ENCODE measurements at regions not wholly inside any gene's neighbourhood (a gene's known extent, or its start where the extent isn't known, plus 50 kb on each side); places are given as distances from the start of the nearest gene placed in this dataset.

DNA sequence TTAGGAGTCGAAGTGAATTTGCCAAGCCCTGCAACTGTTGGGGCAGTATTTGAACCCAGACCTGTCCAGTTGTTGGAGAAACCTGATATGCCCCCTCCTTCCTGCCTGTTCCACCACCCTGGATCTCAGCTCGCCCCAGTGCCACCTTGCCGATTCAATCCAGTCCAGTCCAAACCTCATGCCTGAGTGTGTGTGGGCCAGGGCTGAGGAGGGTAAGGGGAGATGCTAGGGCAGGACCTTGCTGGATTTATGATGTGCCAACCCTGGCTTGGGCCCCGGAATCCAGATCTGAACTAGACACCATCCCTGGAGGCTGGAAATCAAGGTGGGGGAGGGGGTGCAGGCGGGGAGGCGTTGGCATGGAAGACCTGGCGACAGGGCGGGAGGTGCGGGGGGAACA, 98.9 kb upstream of the WNT4 start:
- TF ChIP-seq, protein P1, sequence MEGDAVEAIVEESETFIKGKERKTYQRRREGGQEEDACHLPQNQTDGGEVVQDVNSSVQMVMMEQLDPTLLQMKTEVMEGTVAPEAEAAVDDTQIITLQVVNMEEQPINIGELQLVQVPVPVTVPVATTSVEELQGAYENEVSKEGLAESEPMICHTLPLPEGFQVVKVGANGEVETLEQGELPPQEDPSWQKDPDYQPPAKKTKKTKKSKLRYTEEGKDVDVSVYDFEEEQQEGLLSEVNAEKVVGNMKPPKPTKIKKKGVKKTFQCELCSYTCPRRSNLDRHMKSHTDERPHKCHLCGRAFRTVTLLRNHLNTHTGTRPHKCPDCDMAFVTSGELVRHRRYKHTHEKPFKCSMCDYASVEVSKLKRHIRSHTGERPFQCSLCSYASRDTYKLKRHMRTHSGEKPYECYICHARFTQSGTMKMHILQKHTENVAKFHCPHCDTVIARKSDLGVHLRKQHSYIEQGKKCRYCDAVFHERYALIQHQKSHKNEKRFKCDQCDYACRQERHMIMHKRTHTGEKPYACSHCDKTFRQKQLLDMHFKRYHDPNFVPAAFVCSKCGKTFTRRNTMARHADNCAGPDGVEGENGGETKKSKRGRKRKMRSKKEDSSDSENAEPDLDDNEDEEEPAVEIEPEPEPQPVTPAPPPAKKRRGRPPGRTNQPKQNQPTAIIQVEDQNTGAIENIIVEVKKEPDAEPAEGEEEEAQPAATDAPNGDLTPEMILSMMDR (IDR thresholded peaks at IDR 0.05; ENCODE audit: insufficient read depth, low read length, severe bottlenecking), result no peak
- FAIRE-seq, result no peak
- Histone ChIP-seq H3K4me3 (ENCODE audit: low read depth, low read length) (no peak overlapping the region), H3K36me3 (ENCODE audit: control insufficient read depth, insufficient read depth, low read length) (no peaks in the 10 kb centered on the region), H3K27me3 (ENCODE audit: control insufficient read depth, insufficient read depth, low read length) (peaks cover 3% of the 10 kb centered on the region)
- DNase-seq (ENCODE audit: low read depth), result no peak

DNA sequence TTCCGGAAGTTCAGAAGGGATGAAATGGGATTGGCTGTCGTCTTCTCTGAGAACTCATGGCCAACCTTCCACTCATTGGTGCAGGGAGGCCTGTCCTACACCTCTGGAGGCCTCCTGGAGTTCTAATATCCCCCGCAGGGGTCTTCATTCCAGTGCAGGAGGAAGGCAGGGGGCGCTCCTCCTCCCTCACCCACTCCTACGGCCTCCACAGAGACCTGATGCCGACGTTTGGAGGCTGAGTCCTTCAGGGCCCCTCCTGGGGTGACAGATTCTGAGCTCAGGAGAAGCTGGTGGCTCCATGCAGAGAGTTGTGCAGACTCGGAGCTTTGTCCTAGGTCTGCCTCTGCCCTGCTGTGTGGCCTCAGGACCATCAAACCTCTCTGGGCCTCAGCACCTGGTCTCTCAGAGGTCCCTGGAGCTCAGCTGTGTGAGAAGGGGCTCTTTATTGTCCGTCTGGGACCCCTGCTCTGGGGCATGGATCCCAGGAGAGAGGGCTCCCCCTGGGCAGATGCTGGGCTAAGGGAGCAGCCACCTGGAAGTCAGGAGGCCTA, 102.3 kb upstream of the WNT4 start:
- FAIRE-seq (no peak), DNase-seq (ENCODE audit: low read depth) (no peak)
- H3K36me3 ChIP-seq (ENCODE audit: control insufficient read depth, insufficient read depth, low read length), result no peaks in the 10 kb centered on the region
- H3K27me3 ChIP-seq (ENCODE audit: control insufficient read depth, insufficient read depth, low read length), result peaks cover 7% of the 10 kb centered on the region
- no peak overlapping the region for H3K4me3 ChIP-seq (ENCODE audit: low read depth, low read length)
- TF ChIP-seq, protein P1 (IDR thresholded peaks at IDR 0.05; ENCODE audit: insufficient read depth, low read length, severe bottlenecking), result no peak

DNA sequence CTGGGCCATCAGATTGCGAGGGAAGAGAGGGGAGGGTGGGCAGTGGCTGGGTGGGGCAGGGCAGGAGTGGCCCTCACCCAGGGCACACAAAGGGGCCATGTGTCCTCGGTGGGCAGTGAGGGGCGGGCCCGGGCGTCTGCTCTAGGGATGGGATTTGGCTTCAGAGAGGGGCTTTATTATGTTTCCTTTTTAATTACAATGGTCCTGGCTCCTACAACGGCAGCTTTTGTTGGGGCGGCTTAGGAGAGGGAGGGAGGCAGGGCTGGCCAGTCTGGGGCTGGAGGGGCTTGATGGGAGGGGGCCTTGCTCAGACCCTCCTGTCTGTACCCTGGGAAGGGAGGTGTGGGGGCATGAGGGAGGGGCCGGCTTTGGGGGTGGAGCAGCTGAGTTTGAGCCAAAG, 102.8 kb upstream of the WNT4 start:
- peaks cover 7% of the 10 kb centered on the region for H3K27me3 ChIP-seq (ENCODE audit: control insufficient read depth, insufficient read depth, low read length)
- no peaks in the 10 kb centered on the region for H3K36me3 ChIP-seq (ENCODE audit: control insufficient read depth, insufficient read depth, low read length)
- FAIRE-seq (no peak), DNase-seq (ENCODE audit: low read depth) (no peak)
- TF ChIP-seq, protein P1 (IDR thresholded peaks at IDR 0.05; ENCODE audit: insufficient read depth, low read length, severe bottlenecking), result no peak
- no peak overlapping the region for H3K4me3 ChIP-seq (ENCODE audit: low read depth, low read length)

DNA sequence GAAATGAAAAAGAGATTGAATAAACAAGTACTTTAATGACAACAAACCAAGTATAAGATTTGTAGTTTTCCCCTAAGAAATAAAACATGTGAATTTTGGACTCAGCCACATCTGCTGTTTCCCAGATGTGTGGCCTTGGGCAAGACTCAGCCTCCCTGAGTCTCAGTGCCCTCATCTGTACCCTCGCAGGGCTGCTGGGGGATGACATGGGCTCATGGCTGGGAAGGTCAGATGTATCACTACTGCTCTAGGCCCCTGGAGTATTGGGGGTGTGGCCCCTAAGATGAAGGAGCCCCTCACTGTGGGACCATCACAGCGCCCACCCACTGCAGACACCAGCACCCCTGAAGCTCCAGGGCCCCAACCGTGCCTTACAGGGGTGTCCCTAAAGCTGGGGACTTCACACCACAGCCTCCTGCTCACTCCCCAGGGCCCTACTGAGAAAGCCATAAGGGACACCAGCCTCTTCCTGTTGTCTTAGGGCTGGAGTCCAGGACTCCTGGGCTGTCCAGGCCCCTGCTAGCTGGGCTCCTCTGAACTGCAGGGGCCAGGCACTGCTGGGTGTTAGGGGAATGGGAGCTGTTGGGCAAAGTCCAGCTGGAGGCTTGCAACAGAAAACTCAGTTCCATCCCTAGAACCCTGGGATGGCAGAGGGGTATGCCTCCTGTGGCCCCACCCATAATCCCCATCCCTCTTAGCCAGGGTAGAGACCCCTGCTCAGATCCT, 104.0 kb upstream of the WNT4 start:
- Histone ChIP-seq H3K36me3 (ENCODE audit: control insufficient read depth, insufficient read depth, low read length) (no peaks in the 10 kb centered on the region), H3K4me3 (ENCODE audit: low read depth, low read length) (no peak overlapping the region), H3K27me3 (ENCODE audit: control insufficient read depth, insufficient read depth, low read length) (peaks cover 7% of the 10 kb centered on the region)
- FAIRE-seq (no peak), DNase-seq (ENCODE audit: low read depth) (no peak)
- TF ChIP-seq, protein P1 (IDR thresholded peaks at IDR 0.05; ENCODE audit: insufficient read depth, low read length, severe bottlenecking), result no peak

DNA sequence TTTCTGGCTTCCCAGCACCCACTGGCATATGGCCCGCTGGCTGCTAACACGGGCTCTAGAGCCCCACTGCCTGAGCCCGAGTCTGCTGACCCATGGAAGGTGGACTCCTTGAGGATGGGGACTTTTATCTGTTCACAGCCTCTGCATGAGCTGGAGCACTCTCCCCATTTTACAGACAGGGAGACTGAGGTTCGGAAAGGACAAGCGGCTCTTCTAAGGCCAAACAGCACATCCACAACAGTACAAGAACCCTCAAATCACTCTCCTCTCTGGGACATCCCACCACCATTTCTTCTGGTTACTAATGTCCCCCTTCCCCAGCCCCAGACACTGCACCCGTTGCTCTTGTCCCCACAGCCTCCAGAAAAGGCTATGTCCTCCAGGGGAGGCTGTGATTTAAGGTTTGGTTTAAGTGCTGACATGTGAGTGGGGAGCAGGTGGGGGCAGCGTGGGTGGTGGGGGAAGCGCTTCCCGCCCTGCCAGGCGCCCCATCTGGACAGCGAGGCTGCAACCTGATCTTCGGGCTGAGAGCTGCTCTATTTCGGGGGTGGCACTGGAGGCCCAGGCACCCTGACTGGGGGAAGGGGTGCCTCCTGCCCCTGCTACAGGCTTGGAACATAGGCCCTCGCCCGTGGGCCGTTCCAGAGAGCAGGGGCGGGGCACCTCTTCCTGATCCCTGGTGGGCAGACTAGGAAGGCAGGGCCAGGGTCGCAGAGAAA, 104.8 kb upstream of the WNT4 start:
- no peak for FAIRE-seq
- H3K36me3 ChIP-seq (ENCODE audit: control insufficient read depth, insufficient read depth, low read length), result no peaks in the 10 kb centered on the region
- no peak for DNase-seq (ENCODE audit: low read depth)
- TF ChIP-seq, protein P1 (IDR thresholded peaks at IDR 0.05; ENCODE audit: insufficient read depth, low read length, severe bottlenecking), result no peak
- no peak overlapping the region for H3K4me3 ChIP-seq (ENCODE audit: low read depth, low read length)
- H3K27me3 ChIP-seq (ENCODE audit: control insufficient read depth, insufficient read depth, low read length), result peaks cover 6% of the 10 kb centered on the region
